Inferior parietal cortex (tissue), 1 donor: ENCODE measurements at regions not wholly inside any gene's neighbourhood (a gene's known extent, or its start where the extent isn't known, plus 50 kb on each side); places are given as distances from the start of the nearest gene placed in this dataset.

Source experiments
- DNase-seq: peaks from one replicate; pipeline ENCODE4 v3.0.0-alpha.2; 2016; ENCODE audit errors: extremely low spot score

- no peak for DNase-seq
These were observed 87.4 kb downstream of the ELAPOR2 start for GRCh38 chr7:86972072-86972471.

- DNase-seq, result no peak
These were observed 88.5 kb downstream of the ELAPOR2 start for GRCh38 chr7:86970986-86971385.

GRCh38 chr7:86970547-86970946, 88.9 kb downstream of the ELAPOR2 start:
- no peak for DNase-seq

GRCh38 chr7:86969865-86970264, 89.6 kb downstream of the ELAPOR2 start:
- DNase-seq, result no peak

- DNase-seq, result no peak
These were observed 90.8 kb downstream of the ELAPOR2 start for GRCh38 chr7:86968618-86969017.

- DNase-seq, result no peak
These were observed 92.5 kb downstream of the ELAPOR2 start for GRCh38 chr7:86966916-86967315.

- no peak for DNase-seq
These were observed 93.7 kb downstream of the ELAPOR2 start for GRCh38 chr7:86965727-86966120.

- DNase-seq, result no peak
These were observed 94.3 kb downstream of the ELAPOR2 start for GRCh38 chr7:86964973-86965726.

GRCh38 chr7:86963599-86964230, 95.7 kb downstream of the ELAPOR2 start:
- no peak for DNase-seq

- DNase-seq, result no peak
These were observed 96.8 kb downstream of the ELAPOR2 start for GRCh38 chr7:86962623-86963022.

- DNase-seq, result peak; percentile 68
These were observed 97.8 kb downstream of the ELAPOR2 start for GRCh38 chr7:86961686-86962085.

- no peak for DNase-seq
These were observed 101.1 kb downstream of the ELAPOR2 start for GRCh38 chr7:86958380-86958779.

- DNase-seq, result no peak
These were observed 102.9 kb downstream of the ELAPOR2 start for GRCh38 chr7:86956567-86956966.

- DNase-seq, result no peak
These were observed 103.5 kb downstream of the ELAPOR2 start for GRCh38 chr7:86955895-86956503.

GRCh38 chr7:86954971-86955370, 104.5 kb downstream of the ELAPOR2 start:
- no peak for DNase-seq

GRCh38 chr7:86953653-86954336, 105.7 kb downstream of the ELAPOR2 start:
- DNase-seq, result no peak

- no peak for DNase-seq
These were observed 106.2 kb downstream of the ELAPOR2 start for GRCh38 chr7:86953219-86953618.

GRCh38 chr7:86951895-86952294, 107.6 kb downstream of the ELAPOR2 start:
- DNase-seq, result no peak

GRCh38 chr7:86950944-86951343, 108.5 kb downstream of the ELAPOR2 start:
- DNase-seq, result no peak

- no peak for DNase-seq
These were observed 109.1 kb downstream of the ELAPOR2 start for GRCh38 chr7:86950360-86950759.

GRCh38 chr7:86949779-86950260, 109.6 kb downstream of the ELAPOR2 start:
- no peak for DNase-seq

GRCh38 chr7:86949052-86949778, 110.2 kb downstream of the ELAPOR2 start:
- no peak for DNase-seq
